Endothelial cell of umbilical vein (primary cell): ENCODE measurements at regions not wholly inside any gene's neighbourhood (a gene's known extent, or its start where the extent isn't known, plus 50 kb on each side); places are given as distances from the start of the nearest gene placed in this dataset.

Source experiments
- BruUV-seq: library from RNA; stranded (reverse); fragments of 400-500 nt; replicated peaks from 2 replicates; lab custom pipeline; 2021; lab: Mats Ljungman, UMichigan
- CTCF ChIA-PET: fragments of 300-600, 350-600 bp; sonication (Branson Sonifier 250); formaldehyde crosslinking; loops from one replicate; lab custom pipeline; 2021; ENCODE audit warnings: antibody characterized with exemption, inconsistent platforms; lab: Charles Lee
- POLR2A ChIA-PET: fragments of 300-600, 350-600 bp; sonication (Branson Sonifier 250); formaldehyde crosslinking; loops from one replicate; lab custom pipeline; 2021; ENCODE audit warnings: antibody characterized with exemption, inconsistent platforms; lab: Charles Lee
- DNase-seq: peaks from one replicate; pipeline ENCODE4 v3.0.0-alpha.2; 2011; ENCODE audit warnings: low read depth, low spot score
- FAIRE-seq: peaks from 2 replicates; lab custom pipeline; 2011; peaks lifted over from hg19 to GRCh38; lab: Jason Lieb, UNC
- H2AFZ ChIP-seq: 2 replicates; pipeline ENCODE4 v1.6.0; 2012; ENCODE audit warnings: low read depth, low read length, control low read depth, inconsistent platforms
- H3K27ac ChIP-seq: 2 replicates; pipeline ENCODE4 v1.5.1; 2011; ENCODE audit warnings: low read depth, mild to moderate bottlenecking, control low read depth, low read length, moderate library complexity; ENCODE audit not compliant: insufficient read depth
- H3K27me3 ChIP-seq, 2 experiments: 2 replicates each; pipeline versions ENCODE4 v1.6.0 to v1.6.1; 2011; ENCODE audit warnings: low read length in 2 of 2, mixed read lengths in 1 of 2; ENCODE audit not compliant: control insufficient read depth in 2 of 2, insufficient read depth in 2 of 2
- H3K36me3 ChIP-seq, 2 experiments: 2 replicates in 1 of 2; 3 replicates in 1 of 2; pipeline ENCODE4 v1.5.1; 2011; ENCODE audit warnings: low read length in 2 of 2, mild to moderate bottlenecking in 1 of 2, moderate library complexity in 1 of 2; ENCODE audit not compliant: control insufficient read depth in 2 of 2, insufficient read depth in 2 of 2; ENCODE audit errors: extremely low read depth in 1 of 2
- H3K4me1 ChIP-seq: 3 replicates; pipeline ENCODE4 v1.5.1; 2011; ENCODE audit warnings: mild to moderate bottlenecking, low read length; ENCODE audit not compliant: control insufficient read depth, insufficient read depth; ENCODE audit errors: extremely low read depth
- H3K4me2 ChIP-seq: 2 replicates; pipeline ENCODE4 v1.6.1; 2011; ENCODE audit warnings: low read length, control low read depth, mixed read lengths; ENCODE audit not compliant: insufficient read depth
- H3K4me3 ChIP-seq, 3 experiments: fragments of 200-600 bp in 1 of 3; sonication (generic), shearing (Covaris generic) in 1 of 3; replicated peaks in 1 of 3; 2 replicates each; pipeline ENCODE4 v1.5.1; 2011 to 2016; ENCODE audit warnings: control low read depth in 3 of 3, low read length in 3 of 3, mild to moderate bottlenecking in 2 of 3, inconsistent platforms in 1 of 3, low read depth in 1 of 3, moderate library complexity in 1 of 3; ENCODE audit not compliant: insufficient read depth in 1 of 3
- H3K79me2 ChIP-seq: 2 replicates; pipeline ENCODE4 v1.6.0; 2012; ENCODE audit warnings: low read length, inconsistent platforms; ENCODE audit not compliant: control insufficient read depth, insufficient read depth
- H3K9ac ChIP-seq: replicated peaks from 2 replicates; pipeline ENCODE3; 2011; ENCODE audit warnings: low read length, control low read depth; ENCODE audit not compliant: insufficient read depth; ENCODE audit errors: extremely low read depth
- H3K9me1 ChIP-seq: replicated peaks from 3 replicates; pipeline ENCODE4 v1.6.0; 2011; ENCODE audit warnings: mild to moderate bottlenecking, low read length; ENCODE audit not compliant: control insufficient read depth, insufficient read depth; ENCODE audit errors: extremely low read depth
- H3K9me3 ChIP-seq: replicated peaks from 2 replicates; pipeline ENCODE4 v1.5.1; 2012; ENCODE audit warnings: low read length, inconsistent platforms; ENCODE audit not compliant: control insufficient read depth, insufficient read depth
- H4K20me1 ChIP-seq: replicated peaks from 2 replicates; pipeline ENCODE3; 2011; ENCODE audit warnings: mild to moderate bottlenecking, low read length; ENCODE audit not compliant: control insufficient read depth, insufficient read depth; ENCODE audit errors: extremely low read depth
- CTCF ChIP-seq, 2 donors: IDR thresholded peaks; 1 replicate in 1 of 2; 2 replicates in 1 of 2; pipeline ENCODE4 v1.5.1; 2011; ENCODE audit warnings: low read length in 2 of 2, mild to moderate bottlenecking in 2 of 2, moderate library complexity in 2 of 2, control low read depth in 1 of 2, inconsistent platforms in 1 of 2, low read depth in 1 of 2; ENCODE audit not compliant: insufficient read depth in 1 of 2; ENCODE audit errors: extremely low read depth in 1 of 2
- EZH2 ChIP-seq: IDR thresholded peaks from 2 replicates; pipeline ENCODE4 v1.6.1; 2012; ENCODE audit warnings: borderline replicate concordance, low read depth, mild to moderate bottlenecking, moderate library complexity, low read length, inconsistent platforms; ENCODE audit not compliant: severe bottlenecking
- FOS ChIP-seq: IDR thresholded peaks from 2 replicates; pipeline ENCODE4 v1.6.1; 2011; ENCODE audit warnings: mild to moderate bottlenecking, low read length, moderate library complexity, borderline replicate concordance; ENCODE audit not compliant: insufficient read depth
- GATA2 ChIP-seq: IDR thresholded peaks from 2 replicates; pipeline ENCODE4 v1.7.0; 2011; ENCODE audit warnings: low read depth, mild to moderate bottlenecking, moderate library complexity, mixed read lengths, low read length; ENCODE audit not compliant: insufficient read length, insufficient read depth
- JUN ChIP-seq: IDR thresholded peaks from 2 replicates; pipeline ENCODE4 v1.6.1; 2011; ENCODE audit warnings: borderline replicate concordance, low read depth; ENCODE audit not compliant: insufficient read length, insufficient read depth
- MAX ChIP-seq: IDR thresholded peaks from 2 replicates; pipeline ENCODE4 v1.6.1; 2011; ENCODE audit not compliant: insufficient read depth, insufficient read length
- MYC ChIP-seq: IDR thresholded peaks from one replicate; pipeline ENCODE4 v1.6.1; 2011; ENCODE audit warnings: mild to moderate bottlenecking, low read depth, low read length
- POLR2A ChIP-seq: IDR thresholded peaks from 2 replicates; pipeline ENCODE4 v1.6.1; 2012; ENCODE audit warnings: low read depth, mild to moderate bottlenecking, control low read depth, low read length
- POLR2AphosphoS5 ChIP-seq: IDR thresholded peaks from 2 replicates; pipeline ENCODE4 v1.6.1; 2012; ENCODE audit warnings: low read depth, mild to moderate bottlenecking, control low read depth, low read length, moderate library complexity; ENCODE audit not compliant: insufficient read depth
- dilution Hi-C: fragments of 300-500 bp; cut with MboI; formaldehyde crosslinking; loops from one replicate; pipeline ENCODE4 v1.15.0; 2019; ENCODE audit warnings: low sequenced_read_pairs; ENCODE audit not compliant: extremely low pct_ligation_motif_present
- intact Hi-C: fragments of 100-400 bp; cut with micrococcal nuclease; formaldehyde crosslinking; loops from one replicate; pipeline ENCODE4 v1.10.0; 2022

- POLR2A ChIA-PET: interaction anchor here (0.6 kb wide), 1 partner anchor 1633 kb away, joined by 3 read pairs; no protein-coding TSS in a partner anchor
- Histone ChIP-seq H3K4me1 (peaks cover 32% of the 10 kb centered on the region), H3K27me3 (no peaks in the 10 kb centered on the region), H3K27ac (no peak overlapping the region), H3K36me3 (no peaks in the 10 kb centered on the region), H3K4me3 (no peak overlapping the region), H3K9me3 (no peaks in the 10 kb centered on the region), H2AFZ (no peak overlapping the region), H3K4me2 (no peak overlapping the region), H3K9ac (no peak overlapping the region), H3K79me2 (no peaks in the 10 kb centered on the region), H3K9me1 (no peaks in the 10 kb centered on the region), H4K20me1 (no peaks in the 10 kb centered on the region)
- intact Hi-C loops: no loop called here
- DNase-seq: no peak
- CTCF ChIA-PET: interaction anchor here (1.2 to 1.8 kb wide), 2 partner anchors 68 to 258 kb away, joined by 5 read pairs; no protein-coding TSS in a partner anchor
- FAIRE-seq: no peak
- dilution Hi-C loops: no loop called here
- TF ChIP-seq FOS: no peak
- no peak for TF ChIP-seq GATA2
- TF ChIP-seq CTCF (IDR thresholded peaks at IDR 0.05; ENCODE audit: extremely low read depth in 1 of 2, insufficient read depth in 1 of 2, low read depth in 1 of 2, low read length in 2 of 2): no peak
- no TSS peak for BruUV-seq
Measured at GRCh38 chr2:45237128-45237527, 227.9 kb upstream of the SIX2 start.

GRCh38 chr2:45236268-45236667 lies 227.0 kb upstream of the SIX2 start:
- peaks cover 24% of the 10 kb centered on the region for H3K4me1 ChIP-seq
- DNase-seq: no peak
- no peaks in the 10 kb centered on the region for H4K20me1 ChIP-seq
- FAIRE-seq: no peak
- no peak for TF ChIP-seq EZH2
- no peak for TF ChIP-seq MAX
- TF ChIP-seq JUN: no peak
- no peak for TF ChIP-seq MYC
- TF ChIP-seq POLR2AphosphoS5: no peak
- TF ChIP-seq FOS: no peak
- TF ChIP-seq POLR2A: no peak
- no peak for TF ChIP-seq CTCF (IDR thresholded peaks at IDR 0.05; ENCODE audit: extremely low read depth in 1 of 2, insufficient read depth in 1 of 2, low read depth in 1 of 2, low read length in 2 of 2)
- no peaks in the 10 kb centered on the region for H3K9me1 ChIP-seq
- dilution Hi-C loops (no loop called here), intact Hi-C loops (no loop called here)
- H3K9ac ChIP-seq: no peak overlapping the region
- H2AFZ ChIP-seq: no peak overlapping the region
- no peaks in the 10 kb centered on the region for H3K79me2 ChIP-seq
- CTCF ChIA-PET: no interaction called here
- no peaks in the 10 kb centered on the region for H3K9me3 ChIP-seq
- POLR2A ChIA-PET: no interaction called here
- no peak overlapping the region for H3K4me3 ChIP-seq
- no peak overlapping the region for H3K27ac ChIP-seq
- BruUV-seq: no TSS peak
- H3K36me3 ChIP-seq: no peaks in the 10 kb centered on the region
- no peaks in the 10 kb centered on the region for H3K27me3 ChIP-seq
- H3K4me2 ChIP-seq: no peak overlapping the region
